ENCODE measurements at regions not wholly inside any gene's neighbourhood (a gene's known extent, or its start where the extent isn't known, plus 50 kb on each side); places are given as distances from the start of the nearest gene placed in this dataset.

GRCh38 chr15:72890043-72890442, 106.5 kb upstream of the ADPGK start:
- H3K9me3 ChIP-seq (ENCODE audit: control insufficient read depth in 2 of 2, insufficient read depth in 1 of 2, low read depth in 1 of 2, low read length in 1 of 2) = peaks cover 0 to 2% of the 10 kb centered on the region in 2 donors
- H3K27ac ChIP-seq (ENCODE audit: low read depth in 2 of 2, low read length in 1 of 2) = no peak overlapping the region
- no peaks in the 10 kb centered on the region for H3K27me3 ChIP-seq (ENCODE audit: control insufficient read depth in 1 of 2, insufficient read depth in 2 of 2, low read length in 2 of 2)
- H3K4me3 ChIP-seq (ENCODE audit: low read depth in 1 of 2, low read length in 2 of 2) = no peak overlapping the region
- WGBS, 2 donors = 61 to 67% methylated on average over 12 of the region's 12 CpGs
- H3K36me3 ChIP-seq (ENCODE audit: control insufficient read depth in 2 of 2, insufficient read depth in 2 of 2, low read length in 1 of 2) = no peaks in the 10 kb centered on the region
- no peaks in the 10 kb centered on the region for H3K4me1 ChIP-seq (ENCODE audit: control insufficient read depth in 2 of 2, insufficient read depth in 2 of 2, low read length in 1 of 2)

- Histone ChIP-seq H3K36me3 (ENCODE audit: control insufficient read depth in 2 of 2, insufficient read depth in 2 of 2, low read length in 1 of 2) (no peaks in the 10 kb centered on the region), H3K27ac (ENCODE audit: low read depth in 2 of 2, low read length in 1 of 2) (no peak overlapping the region), H3K27me3 (ENCODE audit: control insufficient read depth in 1 of 2, insufficient read depth in 2 of 2, low read length in 2 of 2) (no peaks in the 10 kb centered on the region), H3K4me3 (ENCODE audit: low read depth in 1 of 2, low read length in 2 of 2) (no peak overlapping the region), H3K9me3 (ENCODE audit: control insufficient read depth in 2 of 2, insufficient read depth in 1 of 2, low read depth in 1 of 2, low read length in 1 of 2) (peaks cover 0 to 2% of the 10 kb centered on the region in 2 donors), H3K4me1 (ENCODE audit: control insufficient read depth in 2 of 2, insufficient read depth in 2 of 2, low read length in 1 of 2) (no peaks in the 10 kb centered on the region)
- WGBS, 2 donors = 85 to 88% methylated on average over 5 of the region's 5 CpGs
Observed at GRCh38 chr15:72889545-72889944, 106.0 kb upstream of the ADPGK start.

- Histone ChIP-seq H3K9me3 (ENCODE audit: control insufficient read depth in 2 of 2, insufficient read depth in 1 of 2, low read depth in 1 of 2, low read length in 1 of 2) (peaks cover 0 to 2% of the 10 kb centered on the region in 2 donors), H3K36me3 (ENCODE audit: control insufficient read depth in 2 of 2, insufficient read depth in 2 of 2, low read length in 1 of 2) (no peaks in the 10 kb centered on the region), H3K4me1 (ENCODE audit: control insufficient read depth in 2 of 2, insufficient read depth in 2 of 2, low read length in 1 of 2) (no peaks in the 10 kb centered on the region), H3K27ac (ENCODE audit: low read depth in 2 of 2, low read length in 1 of 2) (no peak overlapping the region), H3K4me3 (ENCODE audit: low read depth in 1 of 2, low read length in 2 of 2) (no peak overlapping the region), H3K27me3 (ENCODE audit: control insufficient read depth in 1 of 2, insufficient read depth in 2 of 2, low read length in 2 of 2) (no peaks in the 10 kb centered on the region)
- 83 to 88% methylated on average over 7 of the region's 7 CpGs for WGBS, 2 donors
Observed at GRCh38 chr15:72888811-72889210, 105.3 kb upstream of the ADPGK start.

- no peak overlapping the region for H3K27ac ChIP-seq (ENCODE audit: low read depth in 2 of 2, low read length in 1 of 2)
- WGBS, 2 donors = 81 to 84% methylated on average over 1 of the region's 1 CpG
- H3K4me3 ChIP-seq (ENCODE audit: low read depth in 1 of 2, low read length in 2 of 2) = no peak overlapping the region
- no peaks in the 10 kb centered on the region for H3K36me3 ChIP-seq (ENCODE audit: control insufficient read depth in 2 of 2, insufficient read depth in 2 of 2, low read length in 1 of 2)
- no peaks in the 10 kb centered on the region for H3K4me1 ChIP-seq (ENCODE audit: control insufficient read depth in 2 of 2, insufficient read depth in 2 of 2, low read length in 1 of 2)
- peaks cover 0 to 2% of the 10 kb centered on the region in 2 donors for H3K9me3 ChIP-seq (ENCODE audit: control insufficient read depth in 2 of 2, insufficient read depth in 1 of 2, low read depth in 1 of 2, low read length in 1 of 2)
- no peaks in the 10 kb centered on the region for H3K27me3 ChIP-seq (ENCODE audit: control insufficient read depth in 1 of 2, insufficient read depth in 2 of 2, low read length in 2 of 2)
Observed at GRCh38 chr15:72888211-72888610, 104.7 kb upstream of the ADPGK start.

- 46 to 50% methylated on average over 1 of the region's 1 CpG for WGBS, 2 donors
- no peak overlapping the region for H3K27ac ChIP-seq (ENCODE audit: low read depth in 2 of 2, low read length in 1 of 2)
- no peaks in the 10 kb centered on the region for H3K4me1 ChIP-seq (ENCODE audit: control insufficient read depth in 2 of 2, insufficient read depth in 2 of 2, low read length in 1 of 2)
- H3K4me3 ChIP-seq (ENCODE audit: low read depth in 1 of 2, low read length in 2 of 2) = no peak overlapping the region
- H3K9me3 ChIP-seq (ENCODE audit: control insufficient read depth in 2 of 2, insufficient read depth in 1 of 2, low read depth in 1 of 2, low read length in 1 of 2) = no peaks in the 10 kb centered on the region
- no peaks in the 10 kb centered on the region for H3K27me3 ChIP-seq (ENCODE audit: control insufficient read depth in 1 of 2, insufficient read depth in 2 of 2, low read length in 2 of 2)
- no peaks in the 10 kb centered on the region for H3K36me3 ChIP-seq (ENCODE audit: control insufficient read depth in 2 of 2, insufficient read depth in 2 of 2, low read length in 1 of 2)
Observed at GRCh38 chr15:72887376-72887775, 103.8 kb upstream of the ADPGK start.

- Histone ChIP-seq H3K27me3 (ENCODE audit: control insufficient read depth in 1 of 2, insufficient read depth in 2 of 2, low read length in 2 of 2) (no peaks in the 10 kb centered on the region), H3K9me3 (ENCODE audit: control insufficient read depth in 2 of 2, insufficient read depth in 1 of 2, low read depth in 1 of 2, low read length in 1 of 2) (no peaks in the 10 kb centered on the region), H3K4me3 (ENCODE audit: low read depth in 1 of 2, low read length in 2 of 2) (no peak overlapping the region), H3K27ac (ENCODE audit: low read depth in 2 of 2, low read length in 1 of 2) (no peak overlapping the region), H3K4me1 (ENCODE audit: control insufficient read depth in 2 of 2, insufficient read depth in 2 of 2, low read length in 1 of 2) (no peaks in the 10 kb centered on the region), H3K36me3 (ENCODE audit: control insufficient read depth in 2 of 2, insufficient read depth in 2 of 2, low read length in 1 of 2) (no peaks in the 10 kb centered on the region)
- WGBS, 2 donors = 95 to 96% methylated on average over 7 of the region's 7 CpGs
Observed at GRCh38 chr15:72884311-72884710, 100.8 kb upstream of the ADPGK start.

GRCh38 chr15:72873379-72874233, 90.0 kb upstream of the ADPGK start:
- H3K4me3 ChIP-seq (ENCODE audit: low read depth in 1 of 2, low read length in 2 of 2) = no peak overlapping the region
- no peaks in the 10 kb centered on the region for H3K27me3 ChIP-seq (ENCODE audit: control insufficient read depth in 1 of 2, insufficient read depth in 2 of 2, low read length in 2 of 2)
- H3K9me3 ChIP-seq (ENCODE audit: control insufficient read depth in 2 of 2, insufficient read depth in 1 of 2, low read depth in 1 of 2, low read length in 1 of 2) = no peaks in the 10 kb centered on the region
- peaks cover 0 to 4% of the 10 kb centered on the region in 2 donors for H3K4me1 ChIP-seq (ENCODE audit: control insufficient read depth in 2 of 2, insufficient read depth in 2 of 2, low read length in 1 of 2)
- no peaks in the 10 kb centered on the region for H3K36me3 ChIP-seq (ENCODE audit: control insufficient read depth in 2 of 2, insufficient read depth in 2 of 2, low read length in 1 of 2)
- no peak overlapping the region for H3K27ac ChIP-seq (ENCODE audit: low read depth in 2 of 2, low read length in 1 of 2)
- WGBS, 2 donors = 54 to 61% methylated on average over 12 of the region's 12 CpGs

- Histone ChIP-seq H3K36me3 (ENCODE audit: control insufficient read depth in 2 of 2, insufficient read depth in 2 of 2, low read length in 1 of 2) (no peaks in the 10 kb centered on the region), H3K27me3 (ENCODE audit: control insufficient read depth in 1 of 2, insufficient read depth in 2 of 2, low read length in 2 of 2) (no peaks in the 10 kb centered on the region), H3K4me3 (ENCODE audit: low read depth in 1 of 2, low read length in 2 of 2) (no peak overlapping the region), H3K4me1 (ENCODE audit: control insufficient read depth in 2 of 2, insufficient read depth in 2 of 2, low read length in 1 of 2) (peaks cover 0 to 4% of the 10 kb centered on the region in 2 donors), H3K27ac (ENCODE audit: low read depth in 2 of 2, low read length in 1 of 2) (no peak overlapping the region), H3K9me3 (ENCODE audit: control insufficient read depth in 2 of 2, insufficient read depth in 1 of 2, low read depth in 1 of 2, low read length in 1 of 2) (no peaks in the 10 kb centered on the region)
- 66 to 72% methylated on average over 10 of the region's 10 CpGs for WGBS, 2 donors
Observed at GRCh38 chr15:72872066-72872845, 88.7 kb upstream of the ADPGK start.

GRCh38 chr15:72866866-72867616, 83.5 kb upstream of the ADPGK start:
- Histone ChIP-seq H3K9me3 (ENCODE audit: control insufficient read depth in 2 of 2, insufficient read depth in 1 of 2, low read depth in 1 of 2, low read length in 1 of 2) (no peaks in the 10 kb centered on the region), H3K27ac (ENCODE audit: low read depth in 2 of 2, low read length in 1 of 2) (no peak overlapping the region), H3K36me3 (ENCODE audit: control insufficient read depth in 2 of 2, insufficient read depth in 2 of 2, low read length in 1 of 2) (no peaks in the 10 kb centered on the region), H3K4me1 (ENCODE audit: control insufficient read depth in 2 of 2, insufficient read depth in 2 of 2, low read length in 1 of 2) (peaks cover 0 to 8% of the 10 kb centered on the region in 2 donors), H3K27me3 (ENCODE audit: control insufficient read depth in 1 of 2, insufficient read depth in 2 of 2, low read length in 2 of 2) (no peaks in the 10 kb centered on the region), H3K4me3 (ENCODE audit: low read depth in 1 of 2, low read length in 2 of 2) (no peak overlapping the region)
- WGBS, 2 donors = 80 to 81% methylated on average over 5 of the region's 5 CpGs

All from esophagus (tissue), 2 donors.